H9 (cell line): ENCODE measurements at regions not wholly inside any gene's neighbourhood (a gene's known extent, or its start where the extent isn't known, plus 50 kb on each side); places are given as distances from the start of the nearest gene placed in this dataset.
A peak's percentile ranks its signal among the peaks of the same experiment; 100 is the strongest.

Experiments
- DNase-seq: peaks from one replicate; pipeline ENCODE4 v3.0.0-alpha.2; 2017
- H2AFZ ChIP-seq: one replicate; pipeline ENCODE4 v1.6.1; 2013; ENCODE audit warnings: mild to moderate bottlenecking, low read length, control low read depth, moderate library complexity
- H2AK5ac ChIP-seq: 2 replicates; pipeline ENCODE4 v1.6.1; 2013; ENCODE audit warnings: low read length, control low read depth, mixed read lengths; ENCODE audit not compliant: insufficient read length
- H2BK120ac ChIP-seq: one replicate; pipeline ENCODE4 v1.6.1; 2013; ENCODE audit warnings: low read depth, mild to moderate bottlenecking, low read length, control low read depth, inconsistent platforms; ENCODE audit not compliant: poor library complexity, severe bottlenecking
- H2BK12ac ChIP-seq: 2 replicates; pipeline ENCODE4 v1.6.1; 2013; ENCODE audit warnings: low read length, control low read depth, mixed read lengths, low read depth; ENCODE audit not compliant: insufficient read length
- H2BK15ac ChIP-seq: 2 replicates; pipeline ENCODE4 v1.6.1; 2013; ENCODE audit warnings: low read depth, low read length, control low read depth
- H2BK20ac ChIP-seq: one replicate; pipeline ENCODE4 v1.6.1; 2013; ENCODE audit warnings: low read depth, mild to moderate bottlenecking, low read length, control low read depth, inconsistent platforms; ENCODE audit not compliant: poor library complexity, severe bottlenecking
- H2BK5ac ChIP-seq: 2 replicates; pipeline ENCODE4 v1.6.1; 2013; ENCODE audit warnings: low read length, control low read depth, mixed read lengths; ENCODE audit not compliant: insufficient read length
- H3K14ac ChIP-seq: 2 replicates; pipeline ENCODE4 v1.6.1; 2013; ENCODE audit warnings: low read length, control low read depth; ENCODE audit not compliant: insufficient read depth
- H3K18ac ChIP-seq: 2 replicates; pipeline ENCODE4 v1.6.1; 2013; ENCODE audit warnings: low read depth, mild to moderate bottlenecking, mixed read lengths, low read length, control low read depth; ENCODE audit not compliant: insufficient read length
- H3K23ac ChIP-seq: 2 replicates; pipeline ENCODE4 v1.6.1; 2013; ENCODE audit warnings: low read length, control low read depth, mixed read lengths, low read depth; ENCODE audit not compliant: insufficient read length
- H3K23me2 ChIP-seq: 2 replicates; pipeline ENCODE4 v1.6.1; 2013; ENCODE audit warnings: low read depth, mild to moderate bottlenecking, mixed read lengths, low read length, control low read depth; ENCODE audit not compliant: insufficient read length, poor library complexity, severe bottlenecking
- H3K27ac ChIP-seq: 2 replicates; pipeline ENCODE4 v1.5.1; 2013; ENCODE audit warnings: low read length, control low read depth, mixed read lengths, low read depth; ENCODE audit not compliant: insufficient read length
- H3K27me3 ChIP-seq: 2 replicates; pipeline ENCODE4 v1.6.1; 2013; ENCODE audit warnings: low read length, control low read depth, inconsistent platforms; ENCODE audit not compliant: insufficient read depth
- H3K4ac ChIP-seq: 2 replicates; pipeline ENCODE4 v1.6.1; 2013; ENCODE audit warnings: low read depth, mild to moderate bottlenecking, control low read depth, inconsistent platforms, low read length, moderate library complexity
- H3K4me1 ChIP-seq: 2 replicates; pipeline ENCODE4 v1.6.1; 2013; ENCODE audit warnings: low read length, control low read depth, inconsistent platforms; ENCODE audit not compliant: insufficient read depth
- H3K4me2 ChIP-seq: 2 replicates; pipeline ENCODE4 v1.6.1; 2013; ENCODE audit warnings: low read length, control low read depth, mixed read lengths; ENCODE audit not compliant: insufficient read length, insufficient read depth
- H3K56ac ChIP-seq: 2 replicates; pipeline ENCODE4 v1.6.1; 2013; ENCODE audit warnings: low read depth, mild to moderate bottlenecking, mixed read lengths, low read length, control low read depth; ENCODE audit not compliant: insufficient read length
- H3K79me1 ChIP-seq: 2 replicates; pipeline ENCODE4 v1.6.1; 2013; ENCODE audit warnings: low read depth, mild to moderate bottlenecking, moderate library complexity, low read length, control low read depth, inconsistent platforms; ENCODE audit not compliant: insufficient read depth, poor library complexity, severe bottlenecking
- H3K79me2 ChIP-seq: 2 replicates; pipeline ENCODE4 v1.6.1; 2013; ENCODE audit warnings: low read length, control low read depth, inconsistent platforms; ENCODE audit not compliant: insufficient read depth
- H3K9ac ChIP-seq: 2 replicates; pipeline ENCODE4 v1.6.1; 2013; ENCODE audit warnings: low read length, control low read depth, mixed read lengths; ENCODE audit not compliant: insufficient read length; ENCODE audit errors: extremely low read depth
- H3K9me3 ChIP-seq: one replicate; pipeline ENCODE4 v1.6.1; 2013; ENCODE audit warnings: low read depth, low read length, inconsistent platforms; ENCODE audit not compliant: control insufficient read depth
- H3T11ph ChIP-seq: one replicate; pipeline ENCODE4 v1.6.1; 2013; ENCODE audit warnings: mild to moderate bottlenecking, low read length, control low read depth, inconsistent platforms
- H4K20me1 ChIP-seq: one replicate; pipeline ENCODE4 v1.6.1; 2013; ENCODE audit not compliant: control insufficient read depth, insufficient read length, insufficient read depth
- H4K5ac ChIP-seq: 2 replicates; pipeline ENCODE4 v1.6.1; 2013; ENCODE audit warnings: low read depth, mild to moderate bottlenecking, mixed read lengths, low read length, control low read depth; ENCODE audit not compliant: insufficient read length
- H4K8ac ChIP-seq: replicated peaks from 2 replicates; pipeline ENCODE4 v1.6.1; 2013; ENCODE audit warnings: low read length, control low read depth, mixed read lengths, low read depth; ENCODE audit not compliant: insufficient read length
- H4K91ac ChIP-seq: 2 replicates; pipeline ENCODE4 v1.6.1; 2013; ENCODE audit warnings: low read depth, mild to moderate bottlenecking, moderate library complexity, mixed read lengths, low read length, control low read depth; ENCODE audit not compliant: insufficient read length
- H3K27ac Mint-ChIP-seq, 3 experiments: 2 replicates in 2 of 3; 3 replicates in 1 of 3; pipeline ENCODE4 v1.8.0; 2020 to 2021; ENCODE audit warnings: mixed read lengths in 3 of 3, mild to moderate bottlenecking in 1 of 3, moderate library complexity in 1 of 3
- H3K27me3 Mint-ChIP-seq: 2 replicates; pipeline ENCODE4 v1.8.0; 2021; ENCODE audit warnings: low read depth, mild to moderate bottlenecking, moderate library complexity, mixed read lengths
- H3K36me3 Mint-ChIP-seq, 3 experiments: 2 replicates in 2 of 3; 3 replicates in 1 of 3; pipeline ENCODE4 v1.8.0; 2020 to 2021; ENCODE audit warnings: low read depth in 3 of 3, mixed read lengths in 3 of 3; ENCODE audit not compliant: insufficient read depth in 1 of 3
- H3K4me1 Mint-ChIP-seq, 2 experiments: 2 replicates each; pipeline ENCODE4 v1.8.0; 2020; ENCODE audit warnings: mixed read lengths in 2 of 2
- H3K4me3 Mint-ChIP-seq, 2 experiments: 2 replicates in 1 of 2; 3 replicates in 1 of 2; pipeline ENCODE4 v1.8.0; 2020 to 2021; ENCODE audit warnings: mild to moderate bottlenecking in 2 of 2, mixed read lengths in 2 of 2, moderate library complexity in 1 of 2
- H3K9me3 Mint-ChIP-seq, 2 experiments: 2 replicates in 1 of 2; 3 replicates in 1 of 2; pipeline ENCODE4 v1.8.0; 2020; ENCODE audit warnings: mild to moderate bottlenecking in 2 of 2, mixed read lengths in 2 of 2, moderate library complexity in 1 of 2
- CTCF ChIP-seq: fragments of 200-600 bp; sonication (generic); conservative IDR thresholded peaks from 3 replicates; pipeline ENCODE4 v1.8.0; 2021; ENCODE audit warnings: antibody characterized with exemption, mild to moderate bottlenecking
- WGBS: extraction: QIAGEN DNeasy Blood & Tissue Kit; methylation state at CpG from one replicate; pipeline ENCODE4 v1.1.7; 2013; ENCODE audit warnings: missing lambda C conversion rate, low lambda C conversion rate, mixed read lengths; ENCODE audit not compliant: insufficient read length; ENCODE audit errors: extremely low coverage; 5-methylcytosine and 5-hydroxymethylcytosine counted together

GRCh38 chr6:105794239-105794638 is 291.9 kb upstream of the PRDM1 start:
- no peak for TF ChIP-seq CTCF
- no peaks in the 10 kb centered on the region for H3K36me3 Mint-ChIP-seq

More at GRCh38 chr6:105794239-105794638, 291.9 kb upstream of the PRDM1 start:
- no CpG with 5 or more reads among the region's 5 CpGs for WGBS
- Histone ChIP-seq H2AFZ (no peak overlapping the region), H3K4ac (no peak overlapping the region), H3K27me3 (no peaks in the 10 kb centered on the region), H3K23ac (no peak overlapping the region), H3K18ac (no peak overlapping the region), H2BK120ac (no peak overlapping the region), H2BK20ac (no peak overlapping the region), H3K27ac (no peak overlapping the region), H3K9ac (no peak overlapping the region), H3K79me2 (no peaks in the 10 kb centered on the region), H3T11ph (no peak overlapping the region), H4K8ac (no peak overlapping the region), H3K79me1 (no peaks in the 10 kb centered on the region), H2AK5ac (no peak overlapping the region), H3K9me3 (no peaks in the 10 kb centered on the region), H4K91ac (no peak overlapping the region), H3K4me2 (no peak overlapping the region), H3K56ac (no peak overlapping the region), H3K4me1 (no peaks in the 10 kb centered on the region), H2BK12ac (no peak overlapping the region), H3K14ac (peak overlapping the region; percentile 77; the same call in 1 of the 2 replicates), H4K5ac (no peak overlapping the region), H3K23me2 (no peaks in the 10 kb centered on the region), H2BK5ac (no peak overlapping the region), H2BK15ac (no peak overlapping the region), H4K20me1 (no peaks in the 10 kb centered on the region)
- 0 out of 7 replicates have a peak overlapping the region, but pooled peaks of 1 of the 3 experiments have one; percentile 27 for H3K27ac Mint-ChIP-seq
- no peak overlapping the region for H3K4me3 Mint-ChIP-seq
- no peaks in the 10 kb centered on the region for H3K9me3 Mint-ChIP-seq
- peaks cover 9 to 12% of the 10 kb centered on the region in 2 experiments for H3K4me1 Mint-ChIP-seq
- peak; percentile 55 for DNase-seq
- H3K27me3 Mint-ChIP-seq: no peaks in the 10 kb centered on the region
